RPMI7951 (cell line): ENCODE measurements at regions not wholly inside any gene's neighbourhood (a gene's known extent, or its start where the extent isn't known, plus 50 kb on each side); places are given as distances from the start of the nearest gene placed in this dataset.
"Not testable (repeated sequence)": the region's sequence is repeated elsewhere in the genome, so short reads cannot be mapped to it uniquely, and the experiment has no call there.

Source experiments
- DNase-seq: peaks from one replicate; pipeline ENCODE4 v3.0.0-alpha.2; 2012; ENCODE audit warnings: low read depth

GRCh38 chrX:66110112-66110511 lies 53.9 kb upstream of the HEPH start:
- DNase-seq: peak; percentile 7

GRCh38 chrX:66107860-66108259 lies 56.2 kb upstream of the HEPH start:
- DNase-seq: not testable (repeated sequence)

- not testable (repeated sequence) for DNase-seq
Measured at GRCh38 chrX:66102398-66102797, 61.6 kb upstream of the HEPH start.

GRCh38 chrX:66098162-66098561 lies 58.3 kb upstream of the VSIG4 start:
- DNase-seq: no peak

GRCh38 chrX:66096987-66097386 lies 57.1 kb upstream of the VSIG4 start:
- DNase-seq: not testable (repeated sequence)

- not testable (repeated sequence) for DNase-seq
Measured at GRCh38 chrX:66090004-66090403, 50.1 kb upstream of the VSIG4 start.
